ENCODE measurements at regions not wholly inside any gene's neighbourhood (a gene's known extent, or its start where the extent isn't known, plus 50 kb on each side); places are given as distances from the start of the nearest gene placed in this dataset.

- H3K4me1 ChIP-seq, result no peaks in the 10 kb centered on the region
- DNase-seq, result peak in 1 of 2 donors; percentile 63
- 4 to 6% methylated on average over 6 of the region's 6 CpGs for WGBS, 2 donors
- H3K27me3 ChIP-seq, result peaks cover 0 to 10% (median 4%) of the 10 kb centered on the region in 4 donors
- no peak for TF ChIP-seq POLR2A (IDR thresholded peaks at IDR 0.05)
- TF ChIP-seq, protein P1, sequence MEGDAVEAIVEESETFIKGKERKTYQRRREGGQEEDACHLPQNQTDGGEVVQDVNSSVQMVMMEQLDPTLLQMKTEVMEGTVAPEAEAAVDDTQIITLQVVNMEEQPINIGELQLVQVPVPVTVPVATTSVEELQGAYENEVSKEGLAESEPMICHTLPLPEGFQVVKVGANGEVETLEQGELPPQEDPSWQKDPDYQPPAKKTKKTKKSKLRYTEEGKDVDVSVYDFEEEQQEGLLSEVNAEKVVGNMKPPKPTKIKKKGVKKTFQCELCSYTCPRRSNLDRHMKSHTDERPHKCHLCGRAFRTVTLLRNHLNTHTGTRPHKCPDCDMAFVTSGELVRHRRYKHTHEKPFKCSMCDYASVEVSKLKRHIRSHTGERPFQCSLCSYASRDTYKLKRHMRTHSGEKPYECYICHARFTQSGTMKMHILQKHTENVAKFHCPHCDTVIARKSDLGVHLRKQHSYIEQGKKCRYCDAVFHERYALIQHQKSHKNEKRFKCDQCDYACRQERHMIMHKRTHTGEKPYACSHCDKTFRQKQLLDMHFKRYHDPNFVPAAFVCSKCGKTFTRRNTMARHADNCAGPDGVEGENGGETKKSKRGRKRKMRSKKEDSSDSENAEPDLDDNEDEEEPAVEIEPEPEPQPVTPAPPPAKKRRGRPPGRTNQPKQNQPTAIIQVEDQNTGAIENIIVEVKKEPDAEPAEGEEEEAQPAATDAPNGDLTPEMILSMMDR (IDR thresholded peaks at IDR 0.05), result peak; percentile 81 to 95 (median 89)
- H3K4me3 ChIP-seq, result no peak overlapping the region
- H3K9me3 ChIP-seq, result no peaks in the 10 kb centered on the region
- no peak overlapping the region for H3K27ac ChIP-seq
- H3K36me3 ChIP-seq, result no peaks in the 10 kb centered on the region
- peak in 1 of 2 donors; percentile 78 for ATAC-seq (ENCODE audit: low FRiP score in 2 of 2)
Observed at GRCh38 chr17:34420254-34420766, 57.3 kb upstream of the CCL1 start.

GRCh38 chr17:34416116-34416515 is 53.1 kb upstream of the CCL1 start:
- ATAC-seq (ENCODE audit: low FRiP score in 2 of 2), result no peak
- peaks cover 0 to 4% (median 0%) of the 10 kb centered on the region in 4 donors for H3K4me1 ChIP-seq
- no peak for TF ChIP-seq EP300 (IDR thresholded peaks at IDR 0.05)
- no peak for TF ChIP-seq POLR2AphosphoS5 (IDR thresholded peaks at IDR 0.05)
- TF ChIP-seq POLR2A (IDR thresholded peaks at IDR 0.05), result no peak
- TF ChIP-seq, protein P1 (IDR thresholded peaks at IDR 0.05), result no peak
- DNase-seq, result no peak
- no peaks in the 10 kb centered on the region for H3K36me3 ChIP-seq
- H3K4me3 ChIP-seq, result no peak overlapping the region
- H3K9me3 ChIP-seq, result no peaks in the 10 kb centered on the region
- no peak overlapping the region for H3K27ac ChIP-seq
- 91 to 95% methylated on average over 2 of the region's 2 CpGs for WGBS, 2 donors
- peaks cover 0 to 7% (median 0%) of the 10 kb centered on the region in 4 donors for H3K27me3 ChIP-seq

- H3K36me3 ChIP-seq, result no peaks in the 10 kb centered on the region
- no peak for TF ChIP-seq POLR2AphosphoS5 (IDR thresholded peaks at IDR 0.05)
- no peak for TF ChIP-seq POLR2A (IDR thresholded peaks at IDR 0.05)
- no peak for TF ChIP-seq EP300 (IDR thresholded peaks at IDR 0.05)
- TF ChIP-seq, protein P1 (IDR thresholded peaks at IDR 0.05), result no peak
- peaks cover 0 to 7% (median 0%) of the 10 kb centered on the region in 4 donors for H3K27me3 ChIP-seq
- WGBS, 2 donors, result 44 to 60% methylated on average over 6 of the region's 6 CpGs
- no peak overlapping the region for H3K27ac ChIP-seq
- no peak for DNase-seq
- no peak overlapping the region for H3K4me3 ChIP-seq
- no peaks in the 10 kb centered on the region for H3K9me3 ChIP-seq
- no peak for ATAC-seq (ENCODE audit: low FRiP score in 2 of 2)
- H3K4me1 ChIP-seq, result peaks cover 0 to 4% (median 0%) of the 10 kb centered on the region in 4 donors
Observed at GRCh38 chr17:34414339-34414738, 51.3 kb upstream of the CCL1 start.

- 47 to 54% methylated on average over 12 of the region's 12 CpGs for WGBS, 2 donors
- ATAC-seq (ENCODE audit: low FRiP score in 2 of 2), result peak in 1 of 2 donors; percentile 50
- Histone ChIP-seq H3K27ac (no peak overlapping the region), H3K36me3 (no peaks in the 10 kb centered on the region), H3K27me3 (peaks cover 0 to 7% (median 0%) of the 10 kb centered on the region in 4 donors), H3K4me1 (peaks cover 0 to 4% (median 0%) of the 10 kb centered on the region in 4 donors), H3K9me3 (no peaks in the 10 kb centered on the region), H3K4me3 (no peak overlapping the region)
- no peak for DNase-seq
- TF ChIP-seq, protein P1 (IDR thresholded peaks at IDR 0.05), result no peak
- TF ChIP-seq POLR2AphosphoS5 (IDR thresholded peaks at IDR 0.05) (no peak), EP300 (IDR thresholded peaks at IDR 0.05) (no peak), POLR2A (IDR thresholded peaks at IDR 0.05) (no peak)
Observed at GRCh38 chr17:34413443-34414119, 50.5 kb upstream of the CCL1 start.
